OCI-LY1 (cell line): ENCODE measurements at regions not wholly inside any gene's neighbourhood (a gene's known extent, or its start where the extent isn't known, plus 50 kb on each side); places are given as distances from the start of the nearest gene placed in this dataset.

ENCODE experiments used
- EZH2 ChIP-seq: fragments of 200-600 bp; sonication (generic), shearing (Covaris generic); IDR thresholded peaks from 2 replicates; pipeline ENCODE4 v1.8.0; 2017; ENCODE audit warnings: borderline replicate concordance, mixed run types, mild to moderate bottlenecking, antibody characterized with exemption, low read length, moderate library complexity, mixed read lengths
- TF ChIP-seq, protein P1 (sequence below): fragments of 200-600 bp; sonication (generic), shearing (Covaris generic); IDR thresholded peaks from 2 replicates; pipeline ENCODE4 v1.5.1; 2017; ENCODE audit warnings: mild to moderate bottlenecking, antibody characterized with exemption, low read length, moderate library complexity, mixed read lengths

DNA sequence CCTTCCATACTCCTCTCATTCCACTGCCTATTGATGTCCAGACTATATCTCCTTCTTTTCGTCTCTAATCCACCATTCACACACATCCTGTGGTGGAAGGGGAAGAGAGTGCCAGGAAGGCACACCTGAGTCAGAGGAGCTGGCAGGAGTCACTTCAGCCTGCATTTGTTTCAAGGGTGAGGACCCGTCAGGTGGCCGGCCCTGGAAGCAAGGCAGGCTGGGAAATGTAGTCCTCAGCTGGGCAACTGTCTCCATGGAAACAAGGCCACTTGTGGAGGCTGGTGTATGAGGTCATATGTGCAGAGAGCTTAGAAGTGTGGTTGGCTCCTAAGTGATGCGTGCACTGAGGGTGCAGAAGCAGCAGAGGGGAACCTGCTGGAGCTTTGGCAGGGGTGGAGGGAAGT lies 278.4 kb downstream of the NSG2 start:
- TF ChIP-seq, protein P1, sequence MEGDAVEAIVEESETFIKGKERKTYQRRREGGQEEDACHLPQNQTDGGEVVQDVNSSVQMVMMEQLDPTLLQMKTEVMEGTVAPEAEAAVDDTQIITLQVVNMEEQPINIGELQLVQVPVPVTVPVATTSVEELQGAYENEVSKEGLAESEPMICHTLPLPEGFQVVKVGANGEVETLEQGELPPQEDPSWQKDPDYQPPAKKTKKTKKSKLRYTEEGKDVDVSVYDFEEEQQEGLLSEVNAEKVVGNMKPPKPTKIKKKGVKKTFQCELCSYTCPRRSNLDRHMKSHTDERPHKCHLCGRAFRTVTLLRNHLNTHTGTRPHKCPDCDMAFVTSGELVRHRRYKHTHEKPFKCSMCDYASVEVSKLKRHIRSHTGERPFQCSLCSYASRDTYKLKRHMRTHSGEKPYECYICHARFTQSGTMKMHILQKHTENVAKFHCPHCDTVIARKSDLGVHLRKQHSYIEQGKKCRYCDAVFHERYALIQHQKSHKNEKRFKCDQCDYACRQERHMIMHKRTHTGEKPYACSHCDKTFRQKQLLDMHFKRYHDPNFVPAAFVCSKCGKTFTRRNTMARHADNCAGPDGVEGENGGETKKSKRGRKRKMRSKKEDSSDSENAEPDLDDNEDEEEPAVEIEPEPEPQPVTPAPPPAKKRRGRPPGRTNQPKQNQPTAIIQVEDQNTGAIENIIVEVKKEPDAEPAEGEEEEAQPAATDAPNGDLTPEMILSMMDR, result no peak
- no peak for TF ChIP-seq EZH2
